ENCODE measurements at regions not wholly inside any gene's neighbourhood (a gene's known extent, or its start where the extent isn't known, plus 50 kb on each side); places are given as distances from the start of the nearest gene placed in this dataset.

DNA sequence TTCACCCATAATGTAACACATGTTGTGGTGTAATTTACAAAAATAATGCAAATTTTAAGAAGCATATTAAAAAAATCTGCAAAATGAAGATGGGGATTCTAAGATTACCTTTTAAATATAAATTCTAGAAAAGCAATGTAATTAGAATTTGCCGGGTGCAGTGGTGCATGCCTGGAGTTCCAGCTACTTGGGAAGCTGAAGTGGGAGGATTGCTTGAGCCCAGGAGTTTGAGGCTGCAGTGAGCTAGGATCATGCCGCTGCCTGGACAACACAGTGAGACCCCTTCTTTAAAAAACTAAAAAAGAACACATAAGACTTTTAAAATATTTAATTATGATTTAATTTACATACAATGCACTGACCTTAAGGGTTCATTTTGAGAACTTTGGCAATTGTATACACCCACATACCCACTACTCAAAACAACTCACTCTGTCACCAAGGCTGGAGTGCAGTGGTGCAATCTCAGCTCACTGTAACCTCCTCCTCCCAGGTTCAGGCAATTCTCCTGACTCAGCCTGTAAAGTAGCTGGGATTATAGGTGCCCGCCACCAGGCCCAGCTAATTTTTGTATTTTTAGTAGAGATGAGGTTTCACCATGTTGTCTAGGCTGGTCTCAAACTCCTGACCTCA, 134.0 kb upstream of the TBL1XR1 start:
- no peak overlapping the region for H3K4me3 ChIP-seq (ENCODE audit: low read depth, low read length)
- TF ChIP-seq CTCF (IDR thresholded peaks at IDR 0.05; ENCODE audit: low read depth, low read length), result no peak

GRCh38 chr3:177332955-177333354, 135.7 kb upstream of the TBL1XR1 start:
- no peak for TF ChIP-seq CTCF (IDR thresholded peaks at IDR 0.05; ENCODE audit: low read depth, low read length)
- H3K4me3 ChIP-seq (ENCODE audit: low read depth, low read length), result no peak overlapping the region

- TF ChIP-seq CTCF (IDR thresholded peaks at IDR 0.05; ENCODE audit: low read depth, low read length), result no peak
- no peak overlapping the region for H3K4me3 ChIP-seq (ENCODE audit: low read depth, low read length)
Measured at GRCh38 chr3:177333533-177334520, 136.5 kb upstream of the TBL1XR1 start.

- no peak overlapping the region for H3K4me3 ChIP-seq (ENCODE audit: low read depth, low read length)
- TF ChIP-seq CTCF (IDR thresholded peaks at IDR 0.05; ENCODE audit: low read depth, low read length), result no peak
Measured at GRCh38 chr3:177334803-177335202, 137.5 kb upstream of the TBL1XR1 start.

- TF ChIP-seq CTCF (IDR thresholded peaks at IDR 0.05; ENCODE audit: low read depth, low read length), result no peak
- H3K4me3 ChIP-seq (ENCODE audit: low read depth, low read length), result no peak overlapping the region
Measured at GRCh38 chr3:177335728-177336127, 138.4 kb upstream of the TBL1XR1 start.

DNA sequence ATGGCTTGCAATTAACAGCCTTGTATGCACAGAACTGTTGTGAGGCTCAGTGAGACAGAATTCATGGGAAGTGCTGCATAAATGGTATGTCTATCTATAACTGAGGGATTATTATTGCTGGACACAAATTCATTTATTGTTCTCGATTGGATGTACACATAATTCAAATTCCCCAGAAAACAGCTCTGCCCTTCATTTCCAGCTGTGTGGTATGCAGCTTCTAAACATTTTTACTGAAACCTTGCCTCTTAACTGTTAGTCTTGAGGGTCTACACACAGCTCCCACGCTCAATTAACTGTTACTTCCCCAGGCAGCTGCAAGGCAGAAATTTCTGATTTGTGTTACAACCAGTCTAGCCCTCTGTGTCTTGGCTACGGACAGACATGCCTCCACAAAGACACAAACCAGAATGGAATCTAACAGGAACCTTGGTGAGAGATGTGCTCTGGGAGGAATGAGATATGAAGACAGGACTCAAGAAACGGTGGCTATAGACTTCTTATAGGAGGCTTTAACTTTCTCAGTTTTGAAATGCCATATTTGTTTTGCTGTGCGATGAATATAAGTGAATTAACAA, 139.7 kb upstream of the TBL1XR1 start:
- no peak for TF ChIP-seq CTCF (IDR thresholded peaks at IDR 0.05; ENCODE audit: low read depth, low read length)
- H3K4me3 ChIP-seq (ENCODE audit: low read depth, low read length), result no peak overlapping the region

Measured in WI38 (cell line).